ENCODE measurements at regions not wholly inside any gene's neighbourhood (a gene's known extent, or its start where the extent isn't known, plus 50 kb on each side); places are given as distances from the start of the nearest gene placed in this dataset.
"Not testable (repeated sequence)": the region's sequence is repeated elsewhere in the genome, so short reads cannot be mapped to it uniquely, and the experiment has no call there.

- DNase-seq, result no peak
These were observed 132.1 kb upstream of the KCNG1 start for GRCh38 chr20:51154708-51155690.

DNA sequence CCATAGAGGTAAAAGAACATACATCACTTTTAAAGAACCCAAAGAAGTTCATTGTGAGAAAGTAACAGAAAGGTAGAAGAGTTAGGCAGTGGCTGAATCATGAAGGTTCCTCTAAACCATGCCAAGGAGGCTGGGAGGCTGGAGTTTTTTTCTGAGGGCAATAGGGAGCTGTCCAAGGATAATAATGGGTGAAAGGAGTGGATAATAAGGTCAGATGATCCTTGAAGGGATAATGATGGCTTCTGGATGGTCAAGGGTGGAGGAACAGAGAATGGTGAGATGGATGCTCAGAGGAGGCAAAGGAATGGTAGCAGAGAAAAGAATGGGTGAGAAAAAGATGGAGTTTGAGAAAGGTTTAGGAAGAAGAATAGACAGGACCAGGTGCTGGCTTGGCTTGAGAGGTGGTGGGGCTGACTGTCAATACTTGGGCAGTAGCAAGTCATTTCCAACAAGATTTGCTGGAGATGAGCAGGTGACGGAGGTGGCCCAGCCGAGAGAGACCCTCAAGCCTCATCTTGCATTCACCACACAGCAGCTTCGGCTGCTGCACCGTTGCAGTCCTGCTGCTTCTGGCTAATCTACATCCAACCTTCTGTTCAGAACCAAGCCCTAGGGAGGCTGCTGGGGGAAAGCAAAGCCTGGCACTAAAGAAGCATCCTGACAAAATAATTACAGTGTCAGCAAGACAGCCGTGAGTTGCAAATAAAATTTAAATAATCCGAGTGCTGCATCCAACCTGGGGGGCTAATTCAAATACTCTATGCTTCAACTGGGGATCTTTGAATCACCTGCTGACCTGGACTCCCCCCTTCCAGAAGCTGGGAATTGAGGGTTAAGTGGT is 131.2 kb upstream of the KCNG1 start:
- no peak for DNase-seq

DNA sequence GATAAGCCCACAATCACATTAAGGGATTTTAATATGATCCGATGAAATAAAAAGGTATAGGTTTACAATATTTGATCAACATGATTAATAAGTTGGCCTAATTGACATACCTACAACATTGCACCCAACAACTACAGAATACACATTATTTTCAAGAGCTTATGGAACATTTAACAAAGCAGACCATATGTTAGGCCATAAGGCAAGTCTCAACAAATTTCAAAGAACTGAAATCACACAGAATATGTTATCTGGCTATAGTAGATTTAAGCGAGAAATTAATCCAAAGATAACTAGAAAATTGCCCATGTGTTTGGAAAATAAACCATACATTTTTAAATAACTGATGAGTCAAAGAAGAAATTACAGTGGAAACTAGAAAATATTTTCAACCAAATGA is 126.0 kb upstream of the KCNG1 start:
- DNase-seq, result no peak

DNA sequence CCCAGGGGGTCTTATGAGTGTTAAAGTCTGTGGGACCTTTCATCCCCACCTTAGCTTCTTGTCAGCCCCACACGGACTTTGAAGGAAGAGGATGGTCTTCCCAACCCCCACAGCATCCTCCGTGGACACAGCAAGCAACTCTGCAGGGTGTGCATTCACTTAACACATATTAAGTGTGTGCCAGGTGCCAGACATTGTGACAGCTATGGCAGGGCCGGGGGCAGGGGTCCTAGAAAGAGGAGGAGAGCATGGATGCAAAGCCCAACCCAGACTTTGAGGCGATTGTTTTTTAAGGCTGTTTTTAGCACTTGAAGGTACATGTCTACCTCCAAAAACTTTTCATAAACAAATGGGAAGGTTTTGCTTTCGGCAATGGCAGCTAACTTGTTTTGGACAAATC is 121.6 kb upstream of the KCNG1 start:
- DNase-seq, result no peak

DNA sequence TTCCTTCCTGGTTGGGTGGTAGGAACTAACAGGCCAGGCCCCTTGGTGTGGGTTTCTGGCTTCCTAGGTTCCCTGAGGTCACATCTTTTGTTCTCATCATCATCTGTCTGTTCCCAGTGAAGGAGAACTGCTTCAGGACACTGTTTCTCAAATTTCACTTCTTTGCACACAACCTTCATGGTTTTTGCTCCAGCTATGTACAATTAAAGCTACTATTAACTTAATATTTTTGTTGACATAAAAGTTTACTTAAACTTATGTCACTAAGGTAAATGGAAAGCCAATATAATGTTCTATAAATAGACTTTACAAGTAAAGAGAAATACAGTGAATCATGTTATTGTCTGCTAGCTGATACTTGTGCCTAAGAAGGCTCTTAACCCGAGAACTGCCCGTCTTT is 120.7 kb upstream of the KCNG1 start:
- DNase-seq, result no peak

DNA sequence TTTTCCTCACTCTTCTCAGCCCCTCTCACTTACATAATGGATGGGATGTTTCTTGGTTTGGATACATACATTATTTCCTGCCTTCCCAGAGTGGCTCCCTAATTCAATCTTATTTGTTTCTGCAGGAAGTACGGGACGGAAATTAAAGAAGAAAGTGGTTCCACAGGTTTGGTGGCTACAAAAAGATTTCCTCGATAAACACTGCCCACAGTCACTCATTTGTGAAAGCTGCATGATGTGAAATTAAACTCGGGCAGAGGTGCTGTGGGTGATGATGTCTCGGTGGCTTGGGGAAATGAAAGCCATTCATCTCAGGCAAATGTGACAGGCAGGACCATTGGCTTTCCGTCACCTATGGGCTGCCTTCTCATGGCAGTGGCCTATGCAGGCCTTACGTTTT is 119.5 kb upstream of the KCNG1 start:
- no peak for DNase-seq

DNA sequence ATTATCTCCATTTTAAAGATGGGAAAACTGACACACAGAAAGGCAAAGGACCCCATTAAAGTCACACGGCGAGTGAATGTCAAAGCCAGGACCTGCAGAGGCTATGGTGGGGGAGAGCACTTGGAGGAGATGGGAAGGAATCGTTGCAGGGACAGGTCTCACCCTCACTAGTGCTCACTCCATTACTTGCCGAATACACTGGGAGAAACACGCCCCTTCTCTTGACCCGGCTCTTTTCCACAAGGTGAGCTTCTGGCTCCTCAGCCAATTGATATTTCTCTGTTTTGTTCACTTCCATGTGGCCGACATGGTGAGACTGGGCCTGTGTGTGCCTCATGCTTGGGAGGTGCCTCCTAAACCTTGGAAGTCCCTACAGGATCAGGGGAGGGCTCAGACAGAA is 117.8 kb upstream of the KCNG1 start:
- no peak for DNase-seq

- no peak for DNase-seq
These were observed 117.0 kb upstream of the KCNG1 start for GRCh38 chr20:51139891-51140290.

- no peak for DNase-seq
These were observed 115.7 kb upstream of the KCNG1 start for GRCh38 chr20:51138576-51138975.

DNA sequence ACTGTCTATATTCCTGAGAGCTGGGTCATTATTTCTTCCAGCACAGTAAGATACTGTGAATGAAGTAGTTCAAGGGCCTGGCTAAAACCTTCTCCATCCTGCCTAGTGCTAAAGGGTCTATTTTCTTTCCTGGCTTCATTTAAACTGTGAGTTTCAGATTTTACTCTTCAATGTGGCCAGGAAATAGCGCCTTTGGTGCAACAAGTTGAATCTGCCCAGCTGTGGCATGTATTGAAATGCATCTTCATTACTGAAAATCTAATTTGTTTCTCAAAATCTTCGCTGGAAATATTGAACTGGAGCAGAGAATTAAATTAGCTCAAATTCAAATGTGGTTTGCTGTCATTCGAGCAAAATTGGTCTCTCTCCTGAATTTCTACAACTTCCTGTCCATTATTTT is 114.6 kb upstream of the KCNG1 start:
- DNase-seq, result no peak

GRCh38 chr20:51135926-51136715 is 113.2 kb upstream of the KCNG1 start:
- no peak for DNase-seq

GRCh38 chr20:51134405-51134804 is 111.5 kb upstream of the KCNG1 start:
- no peak for DNase-seq

DNA sequence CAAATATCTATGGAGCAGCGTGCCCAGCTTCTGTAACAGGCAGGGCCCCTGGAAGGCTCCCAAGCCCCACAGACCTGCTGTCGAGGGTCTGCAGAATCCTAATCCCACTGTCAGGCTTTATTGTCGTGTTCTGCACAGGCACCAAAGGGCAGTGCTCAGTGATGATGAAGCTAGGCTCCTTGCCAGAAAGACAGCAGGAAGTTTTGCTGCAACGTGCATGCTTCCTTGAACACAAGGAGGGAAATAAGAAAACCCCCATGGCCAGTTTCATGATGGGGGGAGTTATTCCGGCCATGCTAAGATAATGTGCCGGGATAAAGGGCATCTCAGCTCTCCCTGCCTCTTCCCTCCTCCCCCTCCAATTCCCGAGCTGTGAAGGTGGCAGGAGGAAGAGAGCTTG is 109.4 kb upstream of the KCNG1 start:
- DNase-seq, result no peak

DNA sequence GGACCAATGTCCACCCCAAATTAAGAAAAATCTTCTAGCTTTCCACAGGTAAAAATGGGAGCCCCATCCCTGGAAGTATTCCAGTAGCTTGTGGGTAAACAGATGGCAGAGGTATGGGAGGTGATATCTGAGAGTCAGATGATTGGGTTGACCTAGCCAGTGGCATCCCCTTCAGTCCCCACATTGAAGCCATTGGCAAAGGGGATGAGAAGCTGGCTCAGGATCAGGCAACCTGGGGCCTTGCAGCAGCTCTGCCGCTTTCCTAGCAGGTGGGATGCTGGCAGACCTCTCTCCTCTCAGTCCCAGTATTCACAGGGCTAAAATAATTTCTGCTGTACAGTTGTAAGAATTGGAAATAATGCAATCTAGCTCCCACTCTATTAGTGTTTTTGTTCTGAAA is 108.9 kb upstream of the KCNG1 start:
- DNase-seq, result no peak

GRCh38 chr20:51129147-51129776 is 106.4 kb upstream of the KCNG1 start:
- DNase-seq, result no peak

- DNase-seq, result no peak
These were observed 105.3 kb upstream of the KCNG1 start for GRCh38 chr20:51128198-51128597.

DNA sequence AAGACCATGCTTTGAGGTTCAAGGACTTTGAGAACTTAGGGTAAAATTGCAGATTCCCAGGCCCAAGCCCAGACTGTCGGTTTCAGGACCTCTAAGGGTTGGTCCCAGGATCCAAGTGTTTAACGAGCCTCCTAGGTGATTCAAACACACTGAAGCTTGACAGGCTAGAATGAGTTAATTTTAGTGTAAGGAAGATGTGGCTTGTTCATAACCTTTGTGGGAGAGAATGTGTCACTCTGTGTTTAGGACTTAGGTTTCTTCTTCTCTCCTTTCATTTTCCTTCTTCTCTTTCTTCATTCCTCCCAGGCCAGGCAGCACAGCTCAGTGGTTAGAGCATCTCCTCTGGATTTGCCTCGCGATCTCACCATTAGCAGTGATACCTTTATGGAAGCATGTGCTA is 104.8 kb upstream of the KCNG1 start:
- no peak for DNase-seq

DNA sequence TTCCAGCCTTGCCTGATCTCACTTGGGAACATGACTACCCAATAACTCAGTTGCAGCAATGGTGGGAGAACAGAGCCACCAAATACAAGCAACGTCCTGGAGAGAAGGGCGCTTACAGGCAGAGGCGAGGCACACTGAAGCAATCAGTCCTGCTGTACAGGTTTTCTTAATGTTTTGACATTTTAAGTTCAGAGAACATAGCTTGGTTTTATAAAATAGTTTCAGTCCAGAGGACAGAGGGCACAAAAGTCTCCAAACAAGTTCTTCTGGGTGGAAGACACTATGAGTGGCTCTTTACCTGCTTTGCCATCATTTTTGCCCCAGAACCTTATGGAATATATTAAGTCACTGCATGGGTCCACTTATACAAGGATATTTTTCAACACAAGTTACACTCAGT is 103.4 kb upstream of the KCNG1 start:
- no peak for DNase-seq

DNA sequence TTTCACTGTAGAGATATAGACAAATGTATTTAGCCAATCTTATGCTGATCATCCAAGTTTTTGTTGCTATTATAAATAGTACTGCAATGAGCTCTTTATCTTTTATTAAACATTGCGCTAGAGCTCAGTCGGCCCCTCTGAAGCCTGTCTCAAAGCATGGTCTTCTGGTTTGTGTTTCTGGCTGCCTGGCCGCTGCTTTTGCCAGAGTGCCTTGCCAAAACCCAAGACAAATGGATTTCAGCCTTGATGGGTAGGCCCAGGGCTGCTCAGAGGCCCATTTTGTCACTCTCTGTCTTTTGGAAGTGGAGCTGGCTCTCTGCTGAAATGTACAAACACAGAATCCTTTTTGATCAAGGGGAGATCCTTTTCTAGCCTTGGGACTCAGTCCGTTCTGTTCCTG is 102.9 kb upstream of the KCNG1 start:
- no peak for DNase-seq

DNA sequence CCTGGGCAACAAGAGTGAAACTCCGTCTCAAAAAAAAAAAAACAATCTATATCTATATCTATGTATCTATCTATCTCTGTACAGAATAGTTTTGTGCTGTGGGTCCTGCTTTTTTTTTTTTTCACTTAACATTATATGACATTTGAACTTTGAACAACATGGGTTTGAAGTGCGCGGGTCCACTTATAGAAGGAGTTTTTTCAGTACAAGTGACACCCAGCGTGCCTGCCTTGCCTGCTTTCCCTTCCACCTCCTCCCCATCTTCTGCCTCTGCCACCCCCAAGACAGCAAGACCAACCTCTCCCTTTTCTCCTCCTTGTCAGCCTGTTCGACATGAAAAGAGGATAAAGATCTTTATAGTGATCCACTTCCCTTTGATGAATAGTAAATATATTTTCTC is 102.2 kb upstream of the KCNG1 start:
- DNase-seq, result no peak

DNA sequence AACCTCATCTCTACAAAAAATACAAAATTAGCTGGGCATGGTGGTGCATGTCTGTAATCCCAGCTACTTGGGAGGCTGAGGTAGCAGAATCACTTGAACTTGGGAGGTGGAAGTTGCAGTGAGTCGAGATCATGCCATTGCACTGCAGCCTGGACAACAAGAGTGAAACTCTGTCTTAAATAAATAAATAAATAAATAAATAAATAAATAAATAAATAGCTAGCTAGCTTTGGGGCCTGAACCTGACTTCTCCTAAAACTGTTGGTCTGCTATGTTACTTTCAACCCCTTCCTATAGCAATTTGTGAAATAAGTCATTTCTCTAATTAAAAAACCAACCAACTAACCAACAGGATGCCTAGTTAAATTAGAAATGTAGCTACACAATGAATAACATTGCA is 101.0 kb upstream of the KCNG1 start:
- not testable (repeated sequence) for DNase-seq

- no peak for DNase-seq
These were observed 100.2 kb upstream of the KCNG1 start for GRCh38 chr20:51122931-51123658.

All from hippocampal formation (tissue), 2 donors.